HG03159 (cell line): ENCODE measurements at regions not wholly inside any gene's neighbourhood (a gene's known extent, or its start where the extent isn't known, plus 50 kb on each side); places are given as distances from the start of the nearest gene placed in this dataset.

Source experiments
- ATAC-seq: cut with Tn5 transposase; IDR thresholded peaks from one replicate; pipeline ENCODE4 v1.9.1; 2021; ENCODE audit warnings: mild to moderate bottlenecking, moderate library complexity; ENCODE audit not compliant: unreplicated experiment

DNA sequence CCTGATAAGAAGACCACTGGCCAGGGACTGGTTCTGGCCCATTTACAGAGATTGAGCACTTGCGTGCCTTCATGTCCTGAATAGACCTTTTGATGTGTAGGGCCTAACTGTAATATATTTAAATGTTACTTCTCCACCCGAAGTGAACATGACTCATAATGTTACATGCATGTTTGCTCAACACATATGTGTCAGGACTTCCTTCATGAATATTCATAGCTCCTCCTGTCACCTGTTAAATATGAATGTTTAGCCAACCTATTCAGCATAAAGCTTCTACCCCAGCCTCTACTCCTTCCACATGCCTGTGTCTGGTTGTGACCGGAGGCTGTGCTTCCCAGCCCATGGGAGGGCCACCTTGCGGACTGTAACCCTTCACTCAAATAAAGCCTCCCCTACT is 457.5 kb downstream of the IRX1 start:
- ATAC-seq: no peak

- ATAC-seq: no peak
Observed at GRCh38 chr5:4054092-4054491, 458.5 kb downstream of the IRX1 start.

DNA sequence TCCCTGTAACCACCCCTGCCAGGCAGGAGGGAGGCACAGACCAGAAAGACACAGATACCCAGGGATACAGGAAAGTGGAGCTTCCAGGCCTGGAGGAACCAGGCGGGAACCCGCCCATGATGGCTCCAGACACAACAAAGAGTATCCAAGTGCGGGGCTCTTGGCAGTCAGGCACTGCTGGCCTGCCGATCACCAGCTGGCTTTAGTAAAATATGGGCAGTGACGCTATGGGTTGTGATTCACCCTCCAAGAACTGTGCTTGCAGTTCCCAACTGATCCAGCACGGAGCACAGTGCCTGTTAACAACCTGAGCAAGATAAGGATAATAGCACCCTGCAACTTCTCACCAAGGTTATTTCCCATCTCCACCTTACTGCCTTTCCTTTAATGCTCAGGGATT is 463.3 kb downstream of the IRX1 start:
- no peak for ATAC-seq

- no peak for ATAC-seq
Observed at GRCh38 chr5:4065472-4066320, 470.1 kb downstream of the IRX1 start.

DNA sequence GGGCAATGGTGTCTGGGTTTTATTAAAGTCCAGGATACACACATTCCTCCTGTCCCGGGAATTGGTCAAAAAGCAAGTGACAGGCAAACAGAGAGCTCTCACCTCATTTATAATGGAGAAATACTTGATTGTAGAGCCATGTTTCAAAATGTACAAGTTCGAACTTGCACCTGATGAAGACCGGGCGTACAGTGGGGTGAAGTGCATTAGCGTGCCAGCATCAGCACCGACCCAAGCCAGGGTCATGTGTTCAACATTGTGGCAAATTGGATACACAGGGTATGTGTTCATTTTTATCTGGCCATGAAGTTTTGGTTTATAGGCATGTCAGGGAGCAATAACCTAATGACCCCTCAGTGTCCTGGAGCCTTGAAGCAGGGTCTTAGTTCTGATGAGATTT is 472.5 kb downstream of the IRX1 start:
- no peak for ATAC-seq

DNA sequence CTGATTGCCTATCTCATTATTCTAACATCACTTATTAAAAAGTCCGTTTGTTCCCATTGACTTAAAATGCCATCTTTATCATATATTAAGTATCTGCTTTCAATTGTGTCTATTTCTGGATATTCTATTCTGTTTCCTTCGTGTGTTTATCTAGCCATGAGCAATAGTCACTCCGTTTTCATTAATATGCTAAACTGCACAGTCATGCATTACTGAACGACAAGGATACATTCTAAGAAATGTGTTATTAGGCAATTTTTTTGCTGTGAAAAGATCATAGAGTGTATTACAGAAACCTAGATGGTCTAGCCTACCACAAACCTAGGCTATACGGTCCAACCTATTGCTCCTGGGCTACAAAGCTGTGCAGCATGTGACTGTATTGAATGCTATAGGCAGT is 482.9 kb downstream of the IRX1 start:
- no peak for ATAC-seq

- no peak for ATAC-seq
Observed at GRCh38 chr5:4079831-4080230, 484.2 kb downstream of the IRX1 start.

DNA sequence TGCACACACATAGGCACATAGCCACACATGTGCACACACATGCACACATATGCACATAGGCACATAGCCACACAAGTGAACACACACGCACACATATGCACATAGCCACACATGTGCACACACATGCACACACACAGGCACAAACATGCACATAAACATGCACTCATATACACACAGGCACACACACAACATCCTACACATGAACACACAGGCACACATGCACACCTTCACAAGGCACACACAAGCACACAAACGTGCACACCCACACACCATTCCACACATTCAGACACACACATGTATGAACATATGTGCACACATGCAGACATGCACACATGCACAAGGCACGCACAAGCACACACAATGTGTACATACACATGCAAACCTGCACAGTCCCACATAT is 484.7 kb downstream of the IRX1 start:
- no peak for ATAC-seq

DNA sequence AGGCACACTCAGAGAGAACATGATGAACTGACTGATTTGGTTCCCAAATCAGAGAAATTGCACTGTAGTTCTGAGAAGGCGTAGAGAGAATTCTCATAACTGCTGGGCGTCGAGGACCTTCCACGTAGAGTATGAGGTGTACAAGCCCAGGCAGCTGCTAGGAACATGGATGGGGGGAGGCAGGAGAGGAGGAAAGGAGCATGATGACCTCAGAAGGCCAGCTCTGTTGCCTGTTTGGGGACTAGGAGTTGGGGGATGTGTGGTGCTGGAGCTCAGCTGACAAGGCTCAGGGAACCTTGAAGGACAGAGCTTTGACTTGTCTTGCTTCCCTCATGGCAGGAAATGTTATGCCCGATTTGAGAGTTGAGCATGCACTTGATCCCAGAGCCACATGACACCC is 485.4 kb downstream of the IRX1 start:
- no peak for ATAC-seq

GRCh38 chr5:4081466-4081865 is 485.8 kb downstream of the IRX1 start:
- no peak for ATAC-seq

GRCh38 chr5:4082966-4083564 is 487.4 kb downstream of the IRX1 start:
- no peak for ATAC-seq

DNA sequence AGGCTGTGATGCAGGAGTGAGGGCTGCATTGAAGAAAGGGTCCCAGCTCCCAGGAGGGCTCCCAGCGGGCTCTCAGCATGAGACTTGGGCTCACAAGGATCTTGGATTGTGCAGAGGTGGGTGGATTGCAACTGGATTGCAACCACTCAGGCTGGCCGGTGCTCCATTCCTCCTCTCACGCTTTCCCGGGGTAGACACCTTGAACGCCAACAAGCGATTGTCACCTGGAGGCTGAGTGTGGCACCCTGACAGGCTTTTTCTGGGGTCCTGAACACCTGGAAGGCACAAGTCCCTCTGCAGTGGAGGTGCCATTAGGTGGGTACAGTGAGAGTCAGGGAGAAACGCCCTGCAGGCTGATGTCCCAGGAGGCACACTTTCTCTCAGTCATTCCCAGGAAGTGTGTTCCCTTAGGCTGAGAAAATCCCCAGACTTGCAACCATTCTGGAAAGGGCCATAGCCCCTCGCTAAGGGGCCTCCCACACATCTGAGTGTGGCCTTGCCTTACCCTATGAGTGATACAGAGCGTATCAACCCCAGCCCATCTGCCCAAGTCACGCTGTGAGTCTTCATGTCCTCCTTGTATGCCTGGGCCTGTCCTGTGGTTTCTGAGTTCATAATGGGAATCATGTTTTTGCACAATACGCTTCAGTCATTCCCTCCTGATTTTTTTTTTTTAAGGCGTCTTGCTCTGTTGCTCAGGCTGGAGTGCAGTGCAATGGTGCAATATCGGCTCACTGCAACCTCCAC is 488.1 kb downstream of the IRX1 start:
- no peak for ATAC-seq

DNA sequence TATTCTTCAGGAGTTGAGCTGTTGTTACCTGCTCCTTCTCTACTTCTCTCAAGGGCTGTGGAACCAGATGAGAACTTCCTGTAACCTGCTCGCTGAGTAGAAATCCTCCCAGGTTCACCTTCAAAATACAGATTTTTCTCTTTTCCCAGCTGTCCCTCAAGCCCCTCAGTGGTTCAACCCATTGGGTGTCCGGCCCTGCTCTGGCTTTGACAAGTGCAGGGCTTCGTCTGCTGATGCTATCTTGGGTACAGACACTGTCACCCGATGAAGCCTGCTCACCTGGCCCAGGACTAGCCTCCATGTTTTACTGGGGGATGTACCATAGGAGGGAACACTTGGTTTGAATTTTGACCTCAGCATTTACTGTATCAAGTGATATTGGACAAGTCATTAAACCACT is 490.4 kb downstream of the IRX1 start:
- ATAC-seq: no peak

GRCh38 chr5:4087110-4087509 is 491.5 kb downstream of the IRX1 start:
- no peak for ATAC-seq

DNA sequence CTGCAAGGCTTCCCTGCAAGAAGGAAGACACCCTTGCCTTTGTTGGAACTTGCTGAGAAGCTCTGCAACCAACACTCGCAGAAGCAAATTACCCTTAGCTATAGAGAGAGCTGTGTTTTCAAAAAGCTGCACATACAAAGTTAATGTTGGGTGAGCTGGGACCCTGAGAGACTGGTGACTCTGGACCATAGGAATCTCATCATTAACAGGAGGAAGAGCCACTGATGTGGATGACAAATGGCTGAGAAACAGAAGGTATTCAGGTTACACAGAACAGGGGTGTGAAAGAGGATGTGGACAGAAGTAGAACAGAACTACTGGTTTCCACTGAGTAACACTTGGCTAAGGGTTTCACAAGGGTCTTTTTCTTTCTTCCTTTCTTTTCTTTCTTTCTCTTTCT is 493.5 kb downstream of the IRX1 start:
- no peak for ATAC-seq

DNA sequence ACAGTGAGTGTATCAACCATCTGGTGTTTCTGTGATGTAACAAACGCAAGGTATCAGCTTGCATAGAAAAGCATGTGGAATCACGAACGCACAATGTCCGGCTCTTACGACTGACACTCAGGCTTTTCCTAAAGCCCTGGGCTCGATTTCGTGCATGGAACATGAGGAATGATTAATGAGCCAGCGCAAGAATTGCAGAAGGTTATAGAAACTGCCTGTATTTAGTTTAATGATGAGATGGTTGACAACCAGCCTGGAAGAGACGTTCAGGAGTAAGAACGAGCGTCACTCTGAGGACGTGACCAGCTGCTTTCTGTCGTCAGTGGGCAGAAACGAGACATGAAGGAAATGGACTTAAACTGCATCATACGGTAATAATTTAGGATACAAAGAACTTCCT is 497.6 kb downstream of the IRX1 start:
- no peak for ATAC-seq

GRCh38 chr5:4093970-4094369 is 498.3 kb downstream of the IRX1 start:
- no peak for ATAC-seq

DNA sequence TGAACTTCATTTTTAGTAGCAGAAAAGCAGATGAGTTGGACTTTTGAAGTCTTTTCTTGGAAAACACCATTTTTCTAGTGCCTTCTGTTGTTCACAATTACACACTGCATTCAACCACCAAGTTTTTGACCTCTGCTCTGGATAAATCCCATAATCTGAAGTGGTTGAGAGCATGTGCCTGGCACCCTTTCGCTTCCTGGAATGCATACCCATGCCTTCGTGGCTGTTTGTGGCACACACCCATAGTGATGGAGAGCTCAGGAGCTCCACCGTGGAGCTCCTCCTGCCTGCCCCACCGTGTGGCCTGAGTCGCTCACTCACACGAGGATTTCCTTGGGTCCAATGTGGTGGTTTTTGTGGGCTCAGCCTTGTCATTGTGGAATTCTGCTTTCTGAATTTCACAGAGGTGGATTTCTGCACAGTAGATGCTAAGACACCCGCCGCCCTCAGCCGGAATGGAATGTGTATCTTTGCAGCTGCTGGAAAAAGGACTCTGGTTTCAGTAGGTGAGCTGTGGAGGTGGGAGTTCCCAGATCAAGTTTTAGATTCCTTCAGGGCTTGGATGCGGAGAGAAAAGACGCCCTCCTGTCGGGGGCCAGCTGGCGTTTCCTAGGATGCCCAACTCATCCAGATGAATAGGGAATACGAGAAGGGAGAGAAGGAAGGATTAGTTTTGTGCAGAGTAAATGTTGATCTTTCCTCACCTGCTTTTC is 500.4 kb downstream of the IRX1 start:
- ATAC-seq: no peak

- ATAC-seq: no peak
Observed at GRCh38 chr5:4097199-4097598, 501.6 kb downstream of the IRX1 start.

DNA sequence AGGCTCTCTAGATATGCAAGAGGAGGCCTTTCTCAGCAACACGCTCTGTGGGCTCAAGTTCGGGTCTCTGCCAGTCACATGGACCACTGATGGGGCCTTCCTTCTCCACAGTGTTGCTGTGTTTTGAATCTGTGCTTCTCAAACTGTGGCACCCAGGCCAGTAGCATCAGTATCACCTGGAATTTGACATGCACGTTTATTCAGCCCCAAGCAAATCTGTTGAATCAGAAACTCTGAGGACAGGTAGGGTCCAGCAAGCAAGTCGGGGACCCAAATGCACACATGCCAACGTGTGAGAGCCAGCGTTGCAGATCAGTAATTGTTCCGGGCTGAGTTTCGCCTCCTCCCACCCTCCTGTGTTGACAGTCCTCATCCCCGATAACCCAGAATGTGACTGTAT is 502.6 kb downstream of the IRX1 start:
- ATAC-seq: no peak

GRCh38 chr5:4099386-4099785 is 503.8 kb downstream of the IRX1 start:
- ATAC-seq: no peak
